Naive B cell (primary cell): ENCODE measurements at regions not wholly inside any gene's neighbourhood (a gene's known extent, or its start where the extent isn't known, plus 50 kb on each side); places are given as distances from the start of the nearest gene placed in this dataset.
"Not testable (repeated sequence)": the region's sequence is repeated elsewhere in the genome, so short reads cannot be mapped to it uniquely, and the experiment has no call there.

Experiments used
- ATAC-seq, 2 donors: fragments of 150-1000 bp; cut with Tn5 transposase; 2 replicates each; pipeline ENCODE4 v1.10.0; 2021; ENCODE audit warnings: low read depth in 2 of 2, mild to moderate bottlenecking in 2 of 2, moderate library complexity in 2 of 2
- DNase-seq: peaks from one replicate; pipeline ENCODE4 v3.0.0; 2022
- H3K27ac Mint-ChIP-seq, 6 donors: one replicate each; pipeline ENCODE4 v1.8.0; 2020 to 2022; ENCODE audit warnings: mild to moderate bottlenecking in 6 of 6, mixed read lengths in 6 of 6, moderate library complexity in 5 of 6, inconsistent platforms in 2 of 6
- H3K27me3 Mint-ChIP-seq, 3 donors: one replicate each; pipeline ENCODE4 v1.8.0; 2021 to 2022; ENCODE audit warnings: mixed read lengths in 3 of 3, mild to moderate bottlenecking in 1 of 3
- H3K36me3 Mint-ChIP-seq, 2 donors: one replicate each; pipeline ENCODE4 v1.8.0; 2020 to 2022; ENCODE audit warnings: mixed read lengths in 2 of 2, inconsistent platforms in 1 of 2, mild to moderate bottlenecking in 1 of 2
- H3K4me1 Mint-ChIP-seq, 3 donors: one replicate each; pipeline ENCODE4 v1.8.0; 2020 to 2022; ENCODE audit warnings: mixed read lengths in 3 of 3, inconsistent platforms in 1 of 3, mild to moderate bottlenecking in 1 of 3, moderate library complexity in 1 of 3
- H3K4me3 Mint-ChIP-seq, 8 donors: one replicate each; pipeline ENCODE4 v1.8.0; 2020 to 2022; ENCODE audit warnings: mild to moderate bottlenecking in 8 of 8, mixed read lengths in 8 of 8, moderate library complexity in 8 of 8, inconsistent platforms in 2 of 8
- H3K9me3 Mint-ChIP-seq, 7 donors: one replicate each; pipeline ENCODE4 v1.8.0; 2020 to 2022; ENCODE audit warnings: mixed read lengths in 7 of 7, mild to moderate bottlenecking in 5 of 7, inconsistent platforms in 2 of 7, moderate library complexity in 1 of 7

GRCh38 chrY:7344661-7345060 is 433.1 kb upstream of the AMELY start:
- no peaks in the 10 kb centered on the region for H3K9me3 Mint-ChIP-seq
- no peak for ATAC-seq
- H3K27ac Mint-ChIP-seq, result no peak overlapping the region

GRCh38 chrY:7343261-7343660 is 431.7 kb upstream of the AMELY start:
- no peak overlapping the region for H3K27ac Mint-ChIP-seq
- H3K4me1 Mint-ChIP-seq, result peaks cover 0 to 13% (median 0%) of the 10 kb centered on the region in 3 donors
- DNase-seq (no peak), ATAC-seq (no peak)
- no peaks in the 10 kb centered on the region for H3K27me3 Mint-ChIP-seq
- H3K9me3 Mint-ChIP-seq, result no peaks in the 10 kb centered on the region
- H3K36me3 Mint-ChIP-seq, result no peaks in the 10 kb centered on the region
- H3K4me3 Mint-ChIP-seq, result no peak overlapping the region

More at GRCh38 chrY:7344661-7345060, 433.1 kb upstream of the AMELY start:
- no peaks in the 10 kb centered on the region for H3K36me3 Mint-ChIP-seq
- peaks cover 0 to 8% (median 0%) of the 10 kb centered on the region in 3 donors for H3K4me1 Mint-ChIP-seq
- no peaks in the 10 kb centered on the region for H3K27me3 Mint-ChIP-seq
- DNase-seq, result no peak
- no peak overlapping the region for H3K4me3 Mint-ChIP-seq

- H3K36me3 Mint-ChIP-seq, H3K4me3 Mint-ChIP-seq, H3K27ac Mint-ChIP-seq, DNase-seq, ATAC-seq, H3K27me3 Mint-ChIP-seq, H3K9me3 Mint-ChIP-seq: not testable (repeated sequence)
- H3K4me1 Mint-ChIP-seq, result peaks cover 0 to 13% (median 0%) of the 10 kb centered on the region in 3 donors
Measured at GRCh38 chrY:7342732-7343131, 431.2 kb upstream of the AMELY start.

DNA sequence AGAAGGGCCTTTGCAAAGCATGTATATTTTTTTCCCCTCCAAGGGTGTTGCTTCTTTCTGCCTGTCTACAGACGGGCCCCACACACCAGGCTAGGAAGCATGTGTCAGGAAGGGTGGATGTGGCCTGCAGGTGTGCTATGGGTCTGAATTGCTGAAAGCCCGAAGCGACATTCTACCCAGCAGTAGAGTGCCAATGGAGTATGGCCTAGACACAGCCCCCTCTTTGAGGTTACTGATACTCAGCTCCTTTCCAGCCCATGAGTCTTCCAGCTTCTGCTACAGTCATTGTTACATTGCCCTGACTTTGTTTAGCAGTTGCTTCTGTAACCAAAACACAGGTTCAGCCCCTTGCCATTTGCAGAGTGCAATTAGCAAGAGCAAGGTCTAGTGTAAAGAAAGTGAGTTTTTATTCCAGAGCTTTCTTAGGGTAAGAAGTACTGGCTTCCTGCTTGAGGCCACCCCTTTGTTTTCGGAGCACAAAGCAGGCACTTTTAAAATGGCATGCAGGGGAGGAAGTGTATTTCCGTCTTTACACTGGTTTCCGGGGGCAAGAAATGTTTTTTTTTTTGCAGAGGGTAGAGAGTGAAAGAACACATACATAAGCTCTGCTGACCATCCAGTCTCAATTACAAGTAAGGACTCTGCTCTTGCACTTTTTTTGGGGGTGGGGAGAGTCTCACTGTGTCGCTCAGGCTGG is 428.0 kb upstream of the AMELY start:
- Mint-ChIP-seq H3K27me3 (no peaks in the 10 kb centered on the region), H3K27ac (peak overlapping the region in 1 of 6 donors; percentile 47), H3K4me1 (peaks cover 0 to 13% (median 0%) of the 10 kb centered on the region in 3 donors), H3K4me3 (peak overlapping the region in 1 of 8 donors; percentile 70), H3K9me3 (no peaks in the 10 kb centered on the region), H3K36me3 (no peaks in the 10 kb centered on the region)
- peak in 1 of 2 donors; percentile 61 for ATAC-seq
- no peak for DNase-seq

DNA sequence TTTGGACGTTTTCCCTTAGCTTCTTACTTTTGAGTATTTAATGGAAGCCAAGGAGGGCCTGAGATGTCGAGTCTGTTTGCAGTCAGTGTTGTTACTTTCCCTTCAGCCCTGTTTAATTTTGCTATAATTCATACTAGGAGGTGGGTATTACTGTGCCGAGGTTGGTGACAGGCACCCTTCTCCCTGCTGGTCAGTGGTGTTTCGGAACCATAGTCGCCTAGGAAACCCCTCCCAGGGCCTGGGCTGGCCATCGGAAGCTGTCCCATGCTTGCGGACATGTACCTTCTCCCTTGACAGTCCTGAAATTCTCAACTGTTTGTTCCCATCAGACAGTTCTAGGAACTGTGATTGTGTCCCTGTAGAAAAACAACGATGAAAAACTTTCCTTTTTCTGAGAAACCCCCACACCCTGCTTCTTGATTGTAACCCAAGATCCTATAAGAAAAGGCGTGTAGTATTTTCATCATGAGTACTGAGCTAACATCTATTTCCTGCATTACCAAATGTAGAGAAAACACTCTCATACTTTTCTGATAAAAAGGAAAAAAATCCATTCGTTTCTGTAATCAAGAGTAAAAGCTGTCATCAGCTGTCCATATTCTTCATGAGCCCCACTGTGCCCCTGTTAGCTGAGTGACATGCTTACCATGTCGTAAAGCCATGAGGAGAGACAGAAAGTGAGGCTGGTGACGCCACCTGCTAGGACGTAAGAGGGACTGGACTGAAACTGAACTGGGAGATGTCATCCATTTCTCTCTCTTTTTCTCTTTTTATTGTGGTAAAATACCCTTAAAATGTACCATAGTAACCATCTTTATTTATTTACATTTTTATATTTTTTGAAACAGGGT is 424.7 kb upstream of the AMELY start:
- H3K36me3 Mint-ChIP-seq, result no peaks in the 10 kb centered on the region
- H3K27me3 Mint-ChIP-seq, result no peaks in the 10 kb centered on the region
- H3K27ac Mint-ChIP-seq, result no peak overlapping the region
- H3K4me3 Mint-ChIP-seq, result no peak overlapping the region
- H3K9me3 Mint-ChIP-seq, result no peaks in the 10 kb centered on the region
- ATAC-seq (no peak), DNase-seq (no peak)
- peaks cover 0 to 13% (median 0%) of the 10 kb centered on the region in 3 donors for H3K4me1 Mint-ChIP-seq

DNA sequence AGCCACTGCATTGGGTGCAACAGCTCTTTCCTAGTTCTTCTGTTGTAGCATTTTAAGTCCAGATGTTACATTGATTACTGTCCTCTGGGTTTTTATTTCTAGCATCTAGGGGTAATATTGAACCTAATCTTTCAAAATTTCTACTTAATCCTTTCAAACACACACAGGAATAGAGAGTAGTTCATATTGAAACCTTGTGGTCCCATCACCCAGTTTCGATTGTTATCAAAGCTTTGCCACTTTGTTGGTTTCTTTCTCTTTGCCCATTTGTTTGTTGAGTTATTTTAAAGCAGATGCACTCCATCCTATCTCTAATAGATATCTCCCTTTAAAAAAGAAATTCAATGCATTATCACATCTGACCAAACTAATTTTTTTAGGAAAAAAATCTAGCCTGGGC is 422.9 kb upstream of the AMELY start:
- Mint-ChIP-seq H3K4me1 (peaks cover 0 to 6% (median 0%) of the 10 kb centered on the region in 3 donors), H3K4me3 (no peak overlapping the region), H3K27me3 (no peaks in the 10 kb centered on the region)

GRCh38 chrY:7326296-7327246 is 415.0 kb upstream of the AMELY start:
- Mint-ChIP-seq H3K27ac (no peak overlapping the region), H3K27me3 (no peaks in the 10 kb centered on the region), H3K9me3 (no peaks in the 10 kb centered on the region), H3K4me3 (no peak overlapping the region), H3K36me3 (no peaks in the 10 kb centered on the region), H3K4me1 (no peaks in the 10 kb centered on the region)
- ATAC-seq (no peak), DNase-seq (no peak)

More for the DNA sequence above, 422.9 kb upstream of the AMELY start:
- Mint-ChIP-seq H3K36me3 (no peaks in the 10 kb centered on the region), H3K27ac (peak overlapping the region in 1 of 6 donors; percentile 77), H3K9me3 (no peaks in the 10 kb centered on the region)
- no peak for ATAC-seq
- no peak for DNase-seq

- H3K27ac Mint-ChIP-seq, result peak overlapping the region in 1 of 6 donors; percentile 87
- H3K4me1 Mint-ChIP-seq, result no peaks in the 10 kb centered on the region
- DNase-seq (no peak), ATAC-seq (no peak)
- no peaks in the 10 kb centered on the region for H3K36me3 Mint-ChIP-seq
- H3K4me3 Mint-ChIP-seq, result no peak overlapping the region
- no peaks in the 10 kb centered on the region for H3K27me3 Mint-ChIP-seq
- H3K9me3 Mint-ChIP-seq, result no peaks in the 10 kb centered on the region
Measured at GRCh38 chrY:7325531-7325930, 414.0 kb upstream of the AMELY start.

DNA sequence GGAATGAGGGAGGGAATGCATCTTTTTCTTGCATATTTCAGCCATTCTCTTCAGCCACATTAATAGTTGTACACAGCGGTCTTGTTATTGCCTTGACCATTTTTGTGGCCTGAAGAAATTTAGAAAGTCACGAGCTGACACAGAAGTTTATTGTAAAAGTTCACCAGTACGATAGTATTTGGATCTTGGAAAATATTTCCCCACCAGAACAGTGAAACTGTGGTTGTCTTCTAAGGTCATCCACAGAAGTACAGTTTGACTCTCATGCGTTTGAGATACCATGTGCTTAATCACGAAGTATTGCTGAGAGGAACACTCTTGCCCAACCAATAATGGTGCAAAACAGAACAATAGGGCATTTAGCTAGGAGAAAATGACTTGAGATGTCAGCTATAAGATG is 409.2 kb upstream of the AMELY start:
- Mint-ChIP-seq H3K36me3 (no peaks in the 10 kb centered on the region), H3K27ac (no peak overlapping the region), H3K4me3 (no peak overlapping the region), H3K4me1 (peaks cover 0 to 32% (median 0%) of the 10 kb centered on the region in 3 donors), H3K27me3 (no peaks in the 10 kb centered on the region), H3K9me3 (no peaks in the 10 kb centered on the region)
- no peak for ATAC-seq
- no peak for DNase-seq

DNA sequence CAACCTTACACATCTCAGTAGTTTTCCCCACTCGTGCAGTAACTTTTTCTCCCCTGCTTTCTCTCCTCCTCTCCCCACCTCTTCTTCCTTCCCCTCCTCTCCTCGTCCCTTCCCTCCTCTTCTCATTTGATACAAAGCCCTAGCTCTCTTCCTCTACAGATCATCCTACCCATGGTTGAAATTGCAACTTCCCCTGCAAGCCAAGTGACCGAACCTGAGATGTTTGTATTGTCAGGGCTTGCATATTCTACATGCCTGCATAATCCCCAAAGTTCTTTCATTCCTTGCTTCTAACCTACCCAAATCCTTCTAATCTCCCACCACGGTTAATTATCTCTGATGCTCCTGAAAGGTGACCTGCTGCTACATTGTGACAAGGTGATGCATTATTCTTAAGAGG is 408.6 kb upstream of the AMELY start:
- ATAC-seq, H3K27ac Mint-ChIP-seq: not testable (repeated sequence)

GRCh38 chrY:7318122-7318521 is 406.6 kb upstream of the AMELY start:
- Mint-ChIP-seq H3K4me1 (peaks cover 0 to 32% (median 0%) of the 10 kb centered on the region in 3 donors), H3K36me3 (no peaks in the 10 kb centered on the region), H3K27ac (peak overlapping the region in 1 of 6 donors; percentile 27), H3K4me3 (no peak overlapping the region), H3K9me3 (no peaks in the 10 kb centered on the region), H3K27me3 (no peaks in the 10 kb centered on the region)
- ATAC-seq (no peak), DNase-seq (no peak)

More for the DNA sequence above, 408.6 kb upstream of the AMELY start:
- not testable (repeated sequence) for H3K4me3 Mint-ChIP-seq, DNase-seq, H3K9me3 Mint-ChIP-seq, H3K36me3 Mint-ChIP-seq, H3K27me3 Mint-ChIP-seq
- H3K4me1 Mint-ChIP-seq, result peaks cover 0 to 32% (median 0%) of the 10 kb centered on the region in 3 donors

GRCh38 chrY:7317571-7317970 is 406.0 kb upstream of the AMELY start:
- Mint-ChIP-seq H3K36me3 (no peaks in the 10 kb centered on the region), H3K4me1 (peaks cover 0 to 32% (median 0%) of the 10 kb centered on the region in 3 donors), H3K27me3 (no peaks in the 10 kb centered on the region), H3K27ac (no peak overlapping the region), H3K9me3 (no peaks in the 10 kb centered on the region), H3K4me3 (peak overlapping the region in 1 of 8 donors; percentile 21)
- DNase-seq, result no peak
- ATAC-seq, result no peak
